Stimulated activated CD4-positive, alpha-beta T cell treated with anti-CD3 and anti-CD28 coated beads, Interleukin-4, amount 100 ng/mL, for 4 hours (primary cell): ENCODE measurements at regions not wholly inside any gene's neighbourhood (a gene's known extent, or its start where the extent isn't known, plus 50 kb on each side); places are given as distances from the start of the nearest gene placed in this dataset.
"Not testable (repeated sequence)": the region's sequence is repeated elsewhere in the genome, so short reads cannot be mapped to it uniquely, and the experiment has no call there.

ENCODE experiments used
- DNase-seq, 2 experiments: peaks; one replicate each; pipeline ENCODE4 v3.0.0-alpha.2; 2020

- no peak for DNase-seq
These were observed 258.8 kb upstream of the NUDT12 start for GRCh38 chr5:103821361-103821760.

DNA sequence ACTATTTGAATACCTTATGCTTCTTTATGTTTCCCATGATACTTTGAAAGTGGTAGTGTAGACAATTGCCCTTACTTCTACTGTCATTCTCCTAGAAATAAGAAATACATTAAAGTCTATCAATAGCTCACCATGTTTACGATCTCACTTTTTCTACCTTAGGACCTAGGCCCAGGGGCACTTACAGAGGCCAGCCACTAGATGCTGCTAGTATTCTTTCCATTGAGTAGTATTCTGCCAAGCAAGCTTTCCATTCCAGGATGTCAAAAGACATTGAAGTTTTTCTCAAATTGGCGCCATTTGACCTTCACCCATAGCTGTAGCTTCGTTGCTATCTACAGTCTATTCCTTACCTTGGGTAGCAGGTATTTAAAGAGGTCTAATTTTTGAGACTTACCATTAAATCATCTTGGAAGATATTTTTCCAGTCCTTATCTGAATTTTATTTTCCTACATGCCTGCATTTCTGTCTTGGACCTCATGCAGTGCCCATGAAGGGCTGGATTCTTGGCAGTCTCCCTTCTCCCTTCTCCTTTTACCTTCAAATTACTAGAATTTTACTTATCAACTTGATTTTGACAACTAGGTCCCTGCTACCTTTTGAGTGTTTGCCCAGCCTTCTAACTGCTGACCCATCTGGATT lies 246.0 kb upstream of the NUDT12 start:
- DNase-seq: no peak

GRCh38 chr5:103804711-103805110 lies 242.1 kb upstream of the NUDT12 start:
- no peak for DNase-seq

DNA sequence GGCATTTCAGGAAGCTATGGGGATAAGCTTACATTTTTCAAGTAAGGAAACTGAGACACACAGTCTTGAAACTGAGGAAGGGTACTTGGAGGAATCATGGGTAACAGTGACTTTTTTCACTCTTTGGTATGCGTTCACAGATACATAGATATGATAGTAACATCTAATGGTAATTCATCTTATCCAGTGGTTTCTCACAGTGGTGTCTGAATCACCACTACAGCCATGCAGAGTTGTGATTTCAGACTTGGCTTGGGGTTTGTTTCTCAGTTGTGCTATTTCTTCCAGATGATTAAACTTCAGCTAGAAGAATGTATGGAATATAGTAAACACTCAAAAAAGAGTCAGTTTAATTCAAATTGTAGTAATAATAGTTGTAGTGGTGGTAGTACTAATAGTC lies 239.1 kb upstream of the NUDT12 start:
- no peak for DNase-seq

DNA sequence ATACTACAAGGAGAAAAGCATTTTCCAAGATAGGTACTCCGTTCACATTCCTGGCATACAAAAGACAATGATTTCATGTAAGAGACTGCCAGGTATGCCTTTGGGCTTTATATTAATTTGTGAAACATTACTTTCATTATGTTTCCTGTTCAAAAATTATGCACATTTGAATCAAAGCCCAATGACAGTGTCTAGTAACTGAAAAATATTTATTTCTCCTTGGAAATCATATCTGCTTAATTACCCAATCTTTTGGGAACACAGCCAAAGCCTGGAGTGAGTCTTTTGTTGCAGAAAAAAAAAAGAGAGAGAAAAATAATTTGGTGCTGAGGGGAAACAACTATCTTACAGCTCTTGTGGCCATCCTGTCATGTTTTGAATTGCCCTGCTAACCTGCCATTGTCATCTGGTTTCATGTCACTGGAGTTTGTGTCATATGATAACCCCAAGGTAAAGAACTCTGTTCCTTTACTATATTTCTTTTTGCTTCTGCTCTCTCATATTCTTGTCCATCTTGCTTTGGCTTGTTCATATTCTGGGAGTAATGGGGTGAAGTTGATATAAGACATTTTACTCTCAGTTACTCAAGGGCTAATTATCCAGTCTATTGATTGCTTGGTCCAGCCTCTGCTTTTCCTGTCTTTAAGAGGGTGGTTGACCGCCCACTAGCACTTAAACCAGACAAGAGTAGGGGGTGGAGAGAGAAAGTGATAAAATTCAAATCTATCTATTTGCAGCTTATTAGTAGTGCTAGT lies 238.3 kb upstream of the NUDT12 start:
- no peak for DNase-seq

DNA sequence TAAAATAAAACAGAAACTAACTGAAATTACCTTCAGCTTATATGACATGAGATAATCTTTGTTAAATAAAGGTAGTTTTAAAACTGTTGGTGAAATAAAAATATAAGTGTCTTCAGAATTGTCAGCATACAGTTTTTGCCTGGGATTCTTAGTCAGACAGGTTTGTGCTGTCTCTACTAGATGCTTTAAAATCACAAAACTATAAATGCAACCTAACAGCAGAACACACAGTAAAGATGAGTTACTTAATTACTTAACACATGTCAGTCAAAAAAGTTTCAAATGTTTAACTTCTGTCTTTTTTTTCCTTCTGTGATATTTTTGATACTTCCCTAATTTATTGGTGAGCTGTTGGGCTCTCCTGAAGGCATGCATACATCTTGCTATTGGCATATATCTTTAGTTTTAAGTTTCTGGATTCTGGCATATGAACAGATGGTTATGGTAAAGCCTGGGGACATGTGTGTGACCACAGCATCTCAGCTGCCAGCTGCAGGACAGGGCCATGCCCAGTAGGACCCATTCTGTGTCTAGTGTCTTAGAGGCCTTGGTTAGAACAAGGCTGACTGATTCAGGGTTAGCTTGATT lies 231.1 kb upstream of the NUDT12 start:
- no peak for DNase-seq

DNA sequence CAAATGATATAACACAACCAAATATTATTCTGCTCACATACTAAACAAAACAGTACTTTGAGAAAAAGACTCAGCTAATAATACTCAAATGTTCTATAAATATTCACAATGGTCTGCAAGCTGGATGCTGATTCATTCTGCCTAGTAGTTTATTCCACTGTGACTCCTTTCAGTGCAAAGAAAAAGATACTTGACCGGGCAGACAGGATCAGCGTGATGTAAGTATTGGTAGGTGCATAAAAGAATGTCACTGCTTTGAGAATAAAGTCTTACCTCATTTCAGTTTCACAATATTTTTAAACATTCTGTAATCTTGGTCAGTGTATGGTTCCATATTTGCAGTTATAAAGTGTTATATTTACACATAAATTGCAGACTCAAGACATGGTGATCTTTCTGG lies 223.0 kb upstream of the NUDT12 start:
- DNase-seq: no peak

DNA sequence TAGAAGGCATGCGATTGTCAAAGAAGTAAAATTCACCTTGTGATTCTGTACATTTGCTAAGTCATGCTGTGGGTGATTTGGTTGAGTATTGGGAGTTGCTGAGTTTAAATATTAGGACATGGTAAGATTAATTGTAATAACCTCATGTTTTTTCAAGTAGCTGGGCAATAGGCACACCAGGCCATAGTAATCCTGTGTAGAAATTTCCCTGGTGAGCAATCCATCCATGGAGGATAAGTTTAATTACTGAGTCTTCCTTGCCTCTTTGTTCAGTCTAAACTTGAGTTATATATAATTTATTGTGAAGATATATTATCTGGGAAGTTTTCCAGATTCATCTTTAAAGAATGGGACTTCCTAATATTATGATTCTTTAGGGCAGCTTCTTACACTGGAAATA lies 221.1 kb upstream of the NUDT12 start:
- DNase-seq: no peak

- no peak for DNase-seq
These were observed 218.2 kb upstream of the NUDT12 start for GRCh38 chr5:103780794-103781193.

DNA sequence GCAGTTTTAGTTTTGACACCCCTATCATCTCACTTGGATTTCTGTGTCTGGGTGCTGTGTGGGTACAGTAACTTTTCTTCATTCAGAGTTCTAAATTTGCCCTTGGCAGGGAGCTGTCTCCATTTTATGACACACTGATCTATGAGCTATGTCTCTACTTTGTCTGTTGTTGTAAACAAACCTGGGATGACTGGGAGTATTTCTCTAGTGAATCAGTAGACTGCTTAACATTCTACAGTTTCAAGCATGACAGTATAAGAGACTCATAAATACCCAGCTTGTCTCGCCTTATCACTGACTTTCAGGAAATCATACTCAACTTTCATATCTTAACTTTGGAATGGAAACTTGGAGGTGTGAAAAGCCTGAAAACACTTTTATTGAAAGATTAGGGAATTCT lies 212.1 kb upstream of the NUDT12 start:
- no peak for DNase-seq

DNA sequence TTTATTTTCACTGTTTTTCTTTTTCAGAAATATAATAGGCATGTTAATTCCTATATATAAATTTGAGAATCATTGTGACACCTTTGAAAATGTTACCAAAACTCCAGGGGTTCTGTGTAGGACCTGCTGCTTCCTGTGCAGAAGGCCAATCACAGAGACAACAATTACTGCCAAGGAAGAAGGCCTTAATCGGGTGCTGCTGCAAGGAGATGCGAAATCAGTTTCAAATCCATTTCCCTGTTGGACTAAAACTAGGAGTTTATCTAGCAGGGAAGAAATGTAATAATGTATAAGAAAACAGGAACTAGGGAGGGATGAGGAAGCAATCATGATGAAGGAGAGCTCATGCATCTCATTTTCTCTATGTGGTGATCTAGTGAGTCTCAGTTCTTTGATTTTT lies 209.7 kb upstream of the NUDT12 start:
- DNase-seq: no peak

DNA sequence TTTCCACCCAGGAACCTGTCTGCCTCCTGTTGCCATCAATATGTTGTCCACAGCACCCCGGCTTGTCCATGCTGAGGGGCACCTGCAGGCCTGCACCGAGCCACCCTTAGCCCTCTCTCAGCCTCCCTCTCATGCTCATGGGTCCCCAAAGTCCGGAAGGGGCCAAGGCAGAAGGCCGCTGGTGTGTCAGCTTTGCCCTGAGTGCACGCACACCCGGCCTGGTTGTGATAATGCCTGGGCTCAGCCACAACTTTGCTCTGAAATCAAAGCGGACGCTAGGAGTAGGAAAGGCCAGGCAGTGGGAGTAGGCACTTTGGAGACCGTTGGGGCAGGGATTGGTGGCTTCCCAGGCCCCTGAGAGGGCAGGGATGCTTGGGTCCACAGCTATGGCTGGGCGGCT lies 201.8 kb upstream of the NUDT12 start:
- DNase-seq: no peak

- no peak for DNase-seq
These were observed 196.4 kb upstream of the NUDT12 start for GRCh38 chr5:103758996-103759395.

DNA sequence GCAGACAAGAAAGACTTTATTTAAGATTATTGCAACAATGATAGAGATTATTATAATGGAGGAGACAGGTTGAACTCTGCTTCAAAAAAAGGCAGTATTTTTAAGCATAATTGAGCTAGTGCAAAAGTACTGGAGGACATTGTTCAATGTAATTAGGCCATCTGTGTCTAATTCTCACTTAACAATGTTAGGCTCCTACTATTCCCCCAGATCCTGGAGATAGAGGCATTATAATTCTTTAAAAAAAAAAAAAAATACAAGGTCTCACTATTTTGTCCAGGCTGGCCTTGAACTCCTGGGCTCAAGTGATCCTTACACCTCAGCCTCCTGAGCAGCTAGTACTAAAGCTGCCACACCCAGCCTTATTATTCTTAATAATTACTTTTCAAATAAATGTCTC lies 193.4 kb upstream of the NUDT12 start:
- no peak for DNase-seq

DNA sequence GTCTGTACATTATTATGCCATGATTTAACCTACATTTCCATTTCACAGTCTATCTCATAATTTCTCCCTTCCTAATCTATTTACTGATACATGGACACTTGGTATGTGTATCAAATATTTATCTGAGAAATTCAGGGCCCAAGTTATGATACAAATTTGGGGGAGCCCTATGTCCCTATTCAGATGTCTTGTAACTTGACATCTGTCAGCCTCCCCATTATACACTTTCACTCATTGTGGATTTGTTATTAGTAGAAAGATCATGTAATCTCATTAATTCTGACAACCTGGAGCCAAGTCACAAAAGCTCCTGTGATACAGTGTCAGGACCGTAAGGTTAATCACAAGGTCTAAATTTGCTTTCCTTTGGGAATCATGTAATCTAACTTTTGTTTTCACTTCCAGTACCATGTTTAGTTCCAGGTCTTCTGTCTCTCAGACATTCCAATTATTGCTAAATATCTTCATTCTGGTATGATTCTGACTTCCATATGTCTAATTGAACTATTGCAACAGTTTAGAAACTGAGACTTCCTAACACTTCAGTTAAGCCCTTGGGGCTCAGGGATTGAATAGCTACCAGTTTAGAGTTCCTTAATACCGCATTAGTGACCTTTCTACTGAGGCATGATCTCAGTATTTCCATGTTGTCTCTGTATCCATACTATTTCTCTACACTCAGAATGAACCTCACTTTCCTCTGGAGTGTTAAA lies 182.9 kb upstream of the NUDT12 start:
- no peak for DNase-seq

- DNase-seq: no peak
These were observed 181.6 kb upstream of the NUDT12 start for GRCh38 chr5:103744159-103744558.

DNA sequence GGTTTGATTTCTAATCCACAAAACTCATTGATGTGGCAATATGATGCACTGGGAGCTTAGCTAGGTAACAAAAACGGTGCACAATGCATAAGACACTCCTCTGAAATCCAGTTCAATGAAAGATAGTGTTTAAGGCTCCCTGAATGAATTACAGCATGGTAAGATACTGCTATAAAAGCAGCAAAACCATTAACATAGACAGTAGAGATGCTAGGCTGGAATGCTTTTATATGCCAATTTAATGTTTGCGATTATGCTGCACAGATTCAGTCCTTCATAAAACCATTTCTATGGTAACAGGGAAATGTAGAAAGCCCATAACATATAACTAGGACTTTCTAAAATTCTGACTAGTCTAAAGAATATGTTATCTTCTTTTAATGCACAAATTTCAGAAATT lies 180.8 kb upstream of the NUDT12 start:
- no peak for DNase-seq

DNA sequence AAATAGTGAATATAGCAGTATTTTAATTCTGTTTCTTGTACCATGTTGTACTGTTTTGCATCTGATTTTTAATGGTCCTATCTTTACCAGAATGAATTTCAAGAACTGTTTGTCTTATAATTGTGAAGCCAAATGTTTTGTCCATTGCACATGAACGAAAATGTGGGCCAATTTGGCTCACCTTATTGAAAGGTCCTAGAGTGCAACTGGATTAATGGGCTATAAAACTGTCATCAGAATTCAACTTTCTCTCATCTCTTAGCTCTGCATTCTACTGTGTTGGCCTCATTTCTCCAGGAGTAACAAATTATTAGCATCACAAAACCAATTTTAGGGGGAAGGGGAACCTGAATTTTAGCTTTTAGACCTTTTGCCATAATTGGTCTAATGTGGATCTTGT lies 179.4 kb upstream of the NUDT12 start:
- DNase-seq: no peak

DNA sequence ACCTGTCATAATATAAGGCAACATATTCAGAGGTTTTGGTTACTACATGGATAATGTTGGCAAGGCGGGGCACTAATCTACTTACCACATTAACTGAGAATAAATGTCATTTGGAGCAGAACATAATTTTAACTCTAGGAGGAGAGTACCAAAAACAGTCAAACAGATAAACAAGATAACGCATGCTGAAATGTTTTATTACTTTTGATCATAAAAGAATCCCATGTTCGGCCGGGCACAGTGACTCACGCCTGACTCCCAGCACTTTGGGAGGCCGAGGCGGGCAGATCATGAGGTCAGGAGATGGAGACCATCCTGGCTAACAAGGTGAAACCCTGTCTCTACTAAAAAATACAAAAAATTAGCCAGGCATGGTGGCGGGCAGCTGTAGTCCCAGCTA lies 173.8 kb upstream of the NUDT12 start:
- DNase-seq: not testable (repeated sequence)

DNA sequence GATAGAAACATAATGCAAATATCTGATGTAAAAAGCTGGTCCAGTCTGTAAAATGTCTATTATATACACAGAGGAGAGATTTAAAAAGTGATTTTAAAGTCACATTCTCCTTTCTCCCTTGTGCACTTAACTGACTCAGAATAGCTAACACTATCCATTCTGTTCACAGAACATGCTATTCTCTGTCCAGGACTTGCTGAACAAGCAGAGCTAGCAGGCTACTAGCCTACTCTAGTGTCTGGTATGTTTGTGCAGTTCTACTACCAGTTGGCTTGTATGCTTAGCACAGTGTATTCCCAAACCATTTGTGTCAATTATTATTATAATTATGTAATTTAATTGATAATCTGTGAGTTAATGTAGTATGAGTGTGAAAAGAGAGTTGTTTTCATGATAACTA lies 161.7 kb upstream of the NUDT12 start:
- no peak for DNase-seq

DNA sequence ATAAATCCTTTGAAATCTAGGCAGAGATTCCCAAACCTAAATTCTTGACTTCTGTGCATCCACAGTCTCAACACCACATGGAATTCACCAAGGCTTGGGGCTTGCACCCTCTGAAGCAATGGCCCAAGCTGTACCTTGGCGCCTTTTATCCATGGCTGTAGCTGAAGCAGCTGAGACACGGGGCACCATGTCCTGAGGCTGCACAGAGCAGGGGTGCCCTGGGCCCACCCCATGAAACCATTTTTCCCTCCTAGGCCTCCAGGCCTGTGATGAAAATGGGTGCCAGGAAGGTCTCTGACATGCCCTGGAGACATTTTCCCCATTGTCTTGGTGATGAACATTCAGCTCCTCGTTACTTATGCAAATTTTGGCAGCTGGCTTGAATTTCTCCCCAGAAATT lies 158.6 kb upstream of the NUDT12 start:
- no peak for DNase-seq

- no peak for DNase-seq
These were observed 155.5 kb upstream of the NUDT12 start for GRCh38 chr5:103718108-103718507.

DNA sequence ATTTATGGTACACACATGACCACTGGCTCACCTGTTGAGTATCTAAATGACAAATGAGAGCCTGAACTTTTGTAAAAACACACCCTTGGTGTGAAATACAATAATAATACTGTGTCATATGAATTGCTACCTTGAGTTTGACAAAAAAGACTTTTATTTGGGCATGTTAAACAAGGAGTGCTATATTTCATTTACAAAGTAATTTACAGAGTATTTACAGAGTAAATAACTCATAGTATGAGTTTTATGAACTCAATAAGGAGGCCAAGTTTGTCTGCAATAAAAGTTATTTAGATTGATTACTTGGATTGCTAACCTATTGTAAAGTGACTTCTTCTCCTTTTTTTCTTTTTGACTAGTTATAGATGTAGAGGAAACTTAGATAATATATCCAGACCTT lies 146.0 kb upstream of the NUDT12 start:
- no peak for DNase-seq
